Erythroblast (primary cell): ENCODE measurements at regions not wholly inside any gene's neighbourhood (a gene's known extent, or its start where the extent isn't known, plus 50 kb on each side); places are given as distances from the start of the nearest gene placed in this dataset.

Source experiments
- GATA1 ChIP-seq: IDR thresholded peaks from 2 replicates; pipeline ENCODE4 v1.6.1; 2011; ENCODE audit warnings: low read depth, mild to moderate bottlenecking, control low read depth, low read length, moderate library complexity
- POLR2A ChIP-seq: IDR thresholded peaks from 2 replicates; pipeline ENCODE4 v1.6.1; 2011; ENCODE audit warnings: mild to moderate bottlenecking, low read length

DNA sequence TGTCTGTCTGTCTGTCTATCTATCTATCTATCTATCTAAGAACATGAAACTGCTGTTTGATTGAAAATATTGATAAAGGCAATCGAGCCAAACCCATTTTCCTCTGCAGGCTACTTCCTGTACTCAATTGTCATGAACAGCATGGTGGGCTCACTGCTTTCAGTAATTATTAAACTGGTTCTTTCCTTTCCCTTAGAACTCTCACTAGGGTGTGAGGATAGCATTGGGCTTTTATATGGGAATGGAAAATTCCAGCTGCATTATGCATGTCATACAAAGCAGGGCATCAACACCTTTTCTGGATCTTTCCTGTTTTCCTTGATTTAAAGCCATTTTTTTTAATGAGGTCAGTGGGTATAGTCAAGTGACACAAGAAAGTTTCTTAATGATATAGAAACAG is 161.0 kb upstream of the SYNCRIP start:
- TF ChIP-seq POLR2A (no peak), GATA1 (no peak)
